ENCODE measurements at regions not wholly inside any gene's neighbourhood (a gene's known extent, or its start where the extent isn't known, plus 50 kb on each side); places are given as distances from the start of the nearest gene placed in this dataset.

- Histone ChIP-seq H3K4me3 (ENCODE audit: low read depth, low read length) (no peak overlapping the region), H3K27me3 (ENCODE audit: control insufficient read depth, insufficient read depth, low read length) (no peaks in the 10 kb centered on the region), H3K36me3 (ENCODE audit: control insufficient read depth, insufficient read depth, low read length) (no peaks in the 10 kb centered on the region)
- ChIA-PET CTCF (no interaction called here), POLR2A (no interaction called here)
- no peak for DNase-seq (ENCODE audit: low read depth)
- no peak for TF ChIP-seq CTCF (IDR thresholded peaks at IDR 0.05; ENCODE audit: insufficient read depth, low read depth, low read length)
Observed at GRCh38 chr2:123578016-123578415, 447.1 kb upstream of the CNTNAP5 start.

GRCh38 chr2:123596621-123597020, 428.5 kb upstream of the CNTNAP5 start:
- ChIA-PET POLR2A (no interaction called here), CTCF (no interaction called here)
- H3K4me3 ChIP-seq (ENCODE audit: low read depth, low read length): no peak overlapping the region
- DNase-seq (ENCODE audit: low read depth): no peak
- no peaks in the 10 kb centered on the region for H3K27me3 ChIP-seq (ENCODE audit: control insufficient read depth, insufficient read depth, low read length)
- no peaks in the 10 kb centered on the region for H3K36me3 ChIP-seq (ENCODE audit: control insufficient read depth, insufficient read depth, low read length)
- TF ChIP-seq CTCF (IDR thresholded peaks at IDR 0.05; ENCODE audit: insufficient read depth, low read depth, low read length): no peak

GRCh38 chr2:123597988-123598387, 427.1 kb upstream of the CNTNAP5 start:
- no peak for TF ChIP-seq CTCF (IDR thresholded peaks at IDR 0.05; ENCODE audit: insufficient read depth, low read depth, low read length)
- ChIA-PET POLR2A (no interaction called here), CTCF (no interaction called here)
- DNase-seq (ENCODE audit: low read depth): no peak
- Histone ChIP-seq H3K4me3 (ENCODE audit: low read depth, low read length) (no peak overlapping the region), H3K27me3 (ENCODE audit: control insufficient read depth, insufficient read depth, low read length) (no peaks in the 10 kb centered on the region), H3K36me3 (ENCODE audit: control insufficient read depth, insufficient read depth, low read length) (no peaks in the 10 kb centered on the region)

- H3K36me3 ChIP-seq (ENCODE audit: control insufficient read depth, insufficient read depth, low read length): no peaks in the 10 kb centered on the region
Observed at GRCh38 chr2:123606631-123607030, 418.5 kb upstream of the CNTNAP5 start.

GRCh38 chr2:123609077-123609476, 416.0 kb upstream of the CNTNAP5 start:
- no peak for TF ChIP-seq CTCF (IDR thresholded peaks at IDR 0.05; ENCODE audit: insufficient read depth, low read depth, low read length)
- ChIA-PET CTCF (no interaction called here), POLR2A (no interaction called here)
- Histone ChIP-seq H3K4me3 (ENCODE audit: low read depth, low read length) (no peak overlapping the region), H3K27me3 (ENCODE audit: control insufficient read depth, insufficient read depth, low read length) (no peaks in the 10 kb centered on the region), H3K36me3 (ENCODE audit: control insufficient read depth, insufficient read depth, low read length) (no peaks in the 10 kb centered on the region)
- no peak for DNase-seq (ENCODE audit: low read depth)

More at GRCh38 chr2:123606631-123607030, 418.5 kb upstream of the CNTNAP5 start:
- no peak for DNase-seq (ENCODE audit: low read depth)
- ChIA-PET CTCF (no interaction called here), POLR2A (no interaction called here)
- no peaks in the 10 kb centered on the region for H3K27me3 ChIP-seq (ENCODE audit: control insufficient read depth, insufficient read depth, low read length)
- no peak for TF ChIP-seq CTCF (IDR thresholded peaks at IDR 0.05; ENCODE audit: insufficient read depth, low read depth, low read length)
- no peak overlapping the region for H3K4me3 ChIP-seq (ENCODE audit: low read depth, low read length)

Measured in BJ (cell line).